ENCODE measurements at regions not wholly inside any gene's neighbourhood (a gene's known extent, or its start where the extent isn't known, plus 50 kb on each side); places are given as distances from the start of the nearest gene placed in this dataset.
"Not testable (repeated sequence)": the region's sequence is repeated elsewhere in the genome, so short reads cannot be mapped to it uniquely, and the experiment has no call there.

DNA sequence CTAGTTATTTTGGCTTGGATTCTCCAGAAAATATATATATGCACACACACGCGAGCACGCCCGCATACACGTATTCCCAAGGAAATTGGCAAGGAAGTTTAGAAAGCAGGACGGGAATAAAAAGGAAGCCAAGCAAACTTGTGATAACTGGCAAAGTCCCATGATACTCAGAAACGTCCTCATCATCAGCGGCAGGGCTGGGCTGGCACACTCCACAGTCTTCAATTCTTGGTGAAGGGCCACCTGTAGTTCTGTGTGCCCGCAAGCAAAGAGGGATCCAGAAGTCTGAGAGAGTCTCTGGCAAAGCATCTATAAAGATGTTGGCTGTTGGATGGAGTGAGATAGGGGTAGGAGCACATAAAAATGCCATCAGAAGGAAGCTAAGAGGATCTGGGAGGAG is 289.3 kb upstream of the CTNND2 start:
- no peak for DNase-seq

DNA sequence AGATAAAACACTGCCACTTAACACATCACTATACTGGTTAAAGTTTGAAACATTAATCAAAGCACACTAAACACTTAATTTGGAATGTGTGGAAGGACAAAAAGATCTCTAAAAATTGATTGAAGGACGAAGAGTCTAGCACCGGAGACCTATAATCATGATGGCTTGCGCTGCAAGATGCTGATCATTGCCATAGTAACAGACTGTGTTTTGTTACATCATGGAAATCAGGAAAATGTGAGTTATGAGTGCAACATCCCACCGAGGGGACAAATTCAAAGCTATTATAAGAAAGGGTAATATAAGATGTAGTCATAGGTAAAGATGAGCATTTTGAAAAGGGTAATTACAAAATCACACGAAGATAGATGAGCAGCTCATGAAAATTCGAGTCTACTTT is 278.8 kb upstream of the CTNND2 start:
- DNase-seq: no peak

DNA sequence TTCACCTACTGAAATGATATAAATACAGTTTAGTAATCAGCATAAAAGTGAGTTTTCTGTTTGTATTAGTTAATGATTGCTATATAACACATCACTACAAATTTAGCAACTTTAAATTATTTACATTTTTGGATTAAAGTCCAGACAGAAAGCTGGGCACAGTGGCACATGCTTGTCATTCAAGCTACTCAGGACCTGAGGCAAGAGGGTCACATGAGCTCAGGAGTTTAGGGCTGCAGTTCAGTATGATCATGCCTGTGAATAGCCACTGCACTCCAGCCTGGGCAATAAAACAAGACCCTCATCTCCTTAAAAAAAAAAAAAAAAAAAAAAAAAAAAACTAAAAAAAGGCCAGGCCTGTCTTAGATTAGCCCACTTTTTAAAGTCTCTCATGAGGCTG is 273.6 kb upstream of the CTNND2 start:
- no peak for DNase-seq

DNA sequence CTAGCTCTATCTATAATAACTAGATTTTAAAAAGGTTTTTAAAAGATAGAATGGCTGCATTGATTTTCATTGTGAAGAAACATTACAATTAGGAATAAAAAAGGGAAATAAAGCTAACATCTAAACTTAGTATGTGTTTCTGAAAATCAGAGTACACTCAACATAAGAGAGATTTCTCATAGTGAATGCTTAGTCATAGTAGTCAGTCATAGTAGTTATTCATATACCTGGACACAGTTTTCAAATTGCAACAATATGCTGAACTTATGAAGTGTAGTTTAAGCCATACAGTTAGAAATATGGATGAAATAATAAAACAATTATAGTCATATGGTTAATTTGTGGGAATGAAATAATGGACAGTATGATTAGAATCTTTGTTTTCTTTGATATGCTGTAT is 273.0 kb upstream of the CTNND2 start:
- no peak for DNase-seq

DNA sequence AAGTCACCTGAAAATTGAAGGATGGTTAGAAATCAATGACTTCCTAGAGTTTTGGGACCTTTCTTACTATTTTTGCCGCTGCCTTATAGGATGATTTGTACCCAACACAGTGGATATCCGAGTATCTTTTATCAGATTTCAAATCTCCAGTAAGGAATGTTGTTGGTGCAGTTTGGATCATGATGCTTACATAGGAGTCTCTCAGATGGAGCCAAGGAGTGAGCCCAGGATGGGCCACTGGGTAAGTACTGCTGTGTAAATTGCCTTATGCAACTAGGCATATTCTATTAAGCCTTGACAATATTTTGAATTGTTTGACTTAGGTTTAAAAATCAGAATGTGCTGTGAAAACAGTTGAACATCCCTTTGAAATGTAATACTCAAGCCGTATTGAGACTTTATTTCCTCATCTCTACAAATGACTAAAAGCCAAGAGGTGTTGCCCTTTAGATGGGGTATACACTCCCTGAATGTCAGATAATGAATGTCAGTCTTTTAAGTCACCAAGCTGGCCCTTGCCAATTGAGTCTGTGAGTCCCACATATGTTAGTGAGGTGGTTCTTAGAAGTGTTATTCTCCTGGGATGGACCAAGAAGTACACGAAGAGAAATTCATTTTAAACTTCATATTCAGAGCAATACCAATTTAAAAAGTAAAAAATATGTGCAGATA is 271.8 kb upstream of the CTNND2 start:
- DNase-seq: no peak

DNA sequence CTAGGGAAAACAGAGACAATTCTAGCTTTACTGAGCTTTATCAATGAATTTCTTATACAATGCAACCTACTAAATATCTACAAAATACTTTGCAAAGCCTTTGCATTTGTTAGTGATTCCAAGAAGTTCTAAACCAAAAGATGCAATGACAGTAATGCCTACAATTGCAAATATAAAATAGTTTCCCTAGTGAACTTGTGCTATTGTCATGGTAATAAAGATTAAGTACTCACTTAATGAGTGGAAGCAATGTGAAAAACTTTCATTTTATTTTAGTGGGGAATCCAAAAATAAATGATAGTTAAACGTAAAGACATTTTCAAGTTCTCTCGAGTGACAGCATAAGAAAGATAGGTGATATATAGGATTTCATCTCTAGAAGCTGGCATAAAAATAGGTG is 270.5 kb upstream of the CTNND2 start:
- no peak for DNase-seq

DNA sequence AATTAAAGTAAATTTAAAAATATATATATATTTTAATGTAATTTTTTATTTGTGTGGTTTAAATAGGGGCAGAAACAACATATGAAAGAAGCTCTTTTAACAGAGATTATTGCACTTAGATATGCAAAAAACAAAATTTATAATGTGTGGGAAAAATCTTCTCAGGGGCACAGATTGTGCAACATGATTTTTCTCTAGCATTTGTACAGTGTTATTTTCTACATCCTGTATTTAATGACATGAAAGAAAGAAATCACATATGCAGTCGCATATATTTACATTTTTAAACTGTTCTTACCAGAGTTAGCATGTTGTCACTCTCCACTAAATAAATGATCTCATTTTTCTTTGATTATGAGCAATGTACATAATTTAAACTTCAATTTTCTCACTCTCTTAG is 265.3 kb upstream of the CTNND2 start:
- no peak for DNase-seq

DNA sequence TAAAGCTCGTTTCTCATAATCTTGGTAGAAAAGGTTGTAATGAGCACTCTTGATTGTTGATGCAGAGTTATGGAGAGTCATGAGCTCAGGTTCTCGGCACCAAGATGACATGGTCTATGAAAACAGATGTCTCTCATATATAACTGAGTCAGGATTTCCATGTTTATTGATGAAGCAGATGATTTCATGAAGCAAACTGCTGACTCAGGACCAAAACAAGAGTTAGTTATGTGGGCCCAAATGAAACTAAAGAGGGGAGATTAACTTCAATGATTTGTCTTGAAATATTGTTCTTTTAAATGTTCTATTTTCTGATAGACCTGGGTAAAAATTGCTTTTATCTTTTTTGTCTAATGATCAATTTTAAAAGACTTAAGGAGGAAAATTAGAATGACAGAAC is 258.6 kb upstream of the CTNND2 start:
- no peak for DNase-seq

DNA sequence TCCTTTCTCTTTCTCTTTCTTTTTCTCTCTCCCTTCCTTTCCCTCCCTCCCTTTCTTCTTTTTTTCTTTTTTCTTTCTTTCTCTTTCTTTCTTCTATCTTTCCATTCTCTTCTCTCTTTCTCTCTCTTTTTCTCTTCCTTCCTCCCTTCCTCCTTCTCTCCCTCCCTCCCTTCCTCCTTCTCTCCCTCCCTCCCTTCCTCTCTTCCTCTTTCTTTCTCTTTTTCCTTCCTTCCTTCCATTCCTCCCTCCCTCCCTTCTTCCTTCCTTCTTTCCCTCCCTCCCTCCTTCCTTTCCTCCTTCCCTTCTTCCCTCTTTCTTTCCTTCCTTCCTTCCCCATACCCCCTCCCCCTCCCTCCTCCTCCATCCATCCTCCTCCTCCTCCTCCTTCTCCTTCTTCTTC is 243.3 kb upstream of the CTNND2 start:
- DNase-seq: no peak

DNA sequence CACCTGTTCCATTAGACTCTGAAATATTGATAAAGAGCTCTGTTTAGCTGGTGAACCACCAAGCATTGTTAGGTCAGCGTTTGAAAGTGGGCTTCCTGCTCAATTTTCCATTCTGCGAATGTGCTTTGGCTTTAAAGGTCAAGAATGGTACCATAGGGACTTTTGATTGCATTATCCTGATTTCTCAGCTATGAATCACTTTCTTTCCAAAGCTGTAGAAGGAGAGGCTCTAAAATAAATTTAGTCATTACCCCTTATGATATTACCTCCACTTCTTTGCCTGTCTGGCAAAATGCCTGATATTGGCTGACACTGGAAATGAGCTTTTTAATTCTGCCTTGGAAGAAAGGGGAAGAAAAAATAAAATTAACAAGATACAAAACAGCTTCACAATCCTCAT is 237.2 kb upstream of the CTNND2 start:
- DNase-seq: no peak

DNA sequence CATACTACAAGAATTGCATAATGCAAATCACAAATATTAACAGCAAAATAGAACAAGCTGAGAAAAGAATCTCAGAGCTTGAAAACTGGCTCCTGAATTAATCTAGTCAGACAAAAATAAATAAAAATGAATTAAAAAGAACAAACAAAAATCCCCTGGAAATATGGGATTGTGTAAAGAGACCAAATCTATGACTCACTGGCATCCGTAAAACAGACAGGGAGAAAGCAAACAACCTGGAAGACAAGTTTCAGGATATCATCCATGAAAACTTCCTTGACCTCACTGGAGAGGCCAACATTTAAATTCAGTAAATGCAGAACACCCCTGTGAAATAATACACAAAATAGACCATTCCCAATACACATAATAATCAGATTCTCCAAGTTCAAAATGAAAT is 229.3 kb upstream of the CTNND2 start:
- no peak for DNase-seq

DNA sequence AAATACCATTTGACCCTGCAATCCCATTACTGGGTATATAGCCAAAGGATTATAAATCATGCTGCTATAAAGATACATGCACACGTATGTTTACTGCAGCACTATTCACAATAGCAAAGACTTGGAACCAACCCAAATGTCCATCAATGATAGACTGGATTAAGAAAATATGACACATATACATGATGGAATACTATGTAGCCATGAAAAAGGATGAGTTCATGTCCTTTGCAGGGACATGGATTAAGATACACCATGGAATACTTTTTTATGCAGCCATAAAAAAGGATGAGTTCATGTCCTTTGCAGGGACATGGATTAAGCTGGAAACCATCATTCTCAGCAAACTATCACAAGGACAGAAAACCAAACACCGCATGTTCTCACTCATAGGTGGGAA is 226.8 kb upstream of the CTNND2 start:
- DNase-seq: not testable (repeated sequence)

DNA sequence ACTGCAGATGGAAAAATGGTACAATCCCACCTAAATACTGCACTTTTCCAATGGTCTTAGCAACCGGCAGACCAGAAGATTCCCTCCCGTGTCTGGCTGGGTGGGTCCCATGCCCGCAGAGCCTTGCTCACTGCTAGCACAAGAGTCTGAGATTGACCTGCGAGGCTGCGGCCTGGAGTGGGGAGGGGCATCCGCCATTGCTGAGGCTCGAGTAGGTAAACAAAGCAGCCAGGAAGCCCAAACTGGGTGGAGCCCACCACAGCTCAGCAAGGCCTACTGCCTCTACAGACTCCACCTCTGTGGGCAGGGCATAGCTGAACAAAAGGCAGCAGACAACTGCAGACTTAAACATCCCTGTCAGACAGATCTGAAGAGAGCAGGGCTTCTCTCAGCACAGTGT is 221.6 kb upstream of the CTNND2 start:
- no peak for DNase-seq

DNA sequence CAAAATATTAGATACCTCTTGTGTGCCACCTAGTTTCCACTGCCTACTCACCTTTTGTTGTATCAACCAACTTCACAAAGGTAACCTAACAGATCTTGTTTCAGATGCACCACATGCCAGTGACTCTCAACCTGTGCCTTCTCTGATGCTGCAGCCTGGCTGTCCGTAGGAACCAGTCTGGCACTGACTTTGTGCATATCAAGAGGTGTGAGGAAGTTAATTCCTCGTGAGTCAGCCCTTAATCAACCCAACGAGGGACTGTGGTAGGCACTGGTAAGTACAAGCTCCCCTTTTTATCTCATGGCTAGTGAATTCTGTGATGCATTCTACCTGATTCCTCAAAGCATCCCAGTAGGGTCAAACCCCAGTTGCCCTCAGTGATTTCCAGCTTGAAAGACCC is 215.4 kb upstream of the CTNND2 start:
- no peak for DNase-seq

DNA sequence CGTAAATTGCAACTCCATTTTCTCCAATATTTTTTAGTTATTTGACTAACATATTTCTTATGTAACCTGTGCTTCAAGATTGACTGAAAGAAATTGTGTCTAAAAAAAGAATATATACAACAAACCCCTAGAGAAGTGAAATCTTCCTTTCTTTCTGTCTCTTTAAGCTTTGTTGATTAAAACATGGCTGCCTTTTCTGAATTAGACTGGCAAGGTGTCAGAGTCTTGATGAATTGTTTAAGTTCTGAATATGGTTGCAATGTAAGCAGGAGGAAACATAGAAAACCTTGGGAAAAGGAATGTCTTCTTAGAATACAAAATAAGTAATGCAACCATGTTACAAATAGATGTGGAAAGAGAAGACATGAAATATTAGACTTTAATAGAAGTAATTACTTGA is 209.8 kb upstream of the CTNND2 start:
- no peak for DNase-seq

DNA sequence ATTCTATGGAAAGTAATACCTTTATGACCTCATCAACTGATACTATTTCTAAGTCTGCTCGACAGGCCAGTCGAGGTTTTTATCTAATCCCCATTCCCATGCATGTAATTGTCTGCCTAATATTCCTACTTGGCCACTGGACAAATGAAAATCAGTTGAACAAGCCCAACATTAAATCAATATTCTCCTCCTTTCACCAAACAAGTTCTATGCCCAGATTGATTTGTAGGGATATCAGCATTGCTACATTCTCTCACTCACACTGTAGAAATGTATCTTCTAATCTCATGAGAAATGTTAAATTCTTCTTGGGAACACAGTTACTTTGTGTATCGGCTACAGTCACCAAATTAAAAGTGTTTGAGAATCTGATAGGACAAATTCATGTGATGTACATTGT is 208.8 kb upstream of the CTNND2 start:
- no peak for DNase-seq

DNA sequence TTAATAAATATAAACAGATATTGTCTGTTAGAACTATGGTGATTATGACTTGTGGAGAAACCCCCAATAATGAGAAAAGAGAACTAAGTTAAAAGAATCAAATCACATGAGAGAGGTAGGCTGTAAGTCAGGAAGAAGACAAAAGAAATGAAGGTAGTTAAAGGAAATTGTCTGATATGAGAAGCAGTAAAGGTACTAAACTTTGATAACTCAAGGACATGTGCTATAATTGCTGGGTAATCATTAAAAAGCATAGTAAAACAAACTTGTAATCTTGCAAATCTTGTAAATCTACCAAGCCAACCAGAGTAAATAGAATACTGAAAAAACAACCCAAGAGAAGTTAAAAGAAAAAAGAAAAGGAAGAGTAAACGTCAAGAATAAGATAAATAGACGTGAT is 207.0 kb upstream of the CTNND2 start:
- no peak for DNase-seq

DNA sequence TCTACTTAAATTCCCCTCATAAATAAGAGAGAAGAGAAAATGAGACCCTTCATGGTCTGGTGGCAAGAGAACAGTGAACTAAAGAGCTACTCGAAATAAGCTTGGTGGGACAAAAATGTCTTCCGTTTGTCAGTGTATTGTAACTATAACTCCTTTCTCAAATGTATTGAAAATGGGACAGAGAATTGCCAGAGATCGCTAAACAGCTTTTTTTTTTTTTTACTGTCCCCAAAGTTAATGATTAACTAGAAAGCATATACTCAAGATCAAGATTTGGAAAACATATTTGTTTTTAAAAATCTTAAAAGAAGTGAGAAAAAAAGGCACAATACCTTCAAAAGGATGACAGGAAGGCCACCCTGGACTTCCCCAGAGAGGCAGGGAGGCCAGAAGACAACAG is 206.4 kb upstream of the CTNND2 start:
- no peak for DNase-seq

DNA sequence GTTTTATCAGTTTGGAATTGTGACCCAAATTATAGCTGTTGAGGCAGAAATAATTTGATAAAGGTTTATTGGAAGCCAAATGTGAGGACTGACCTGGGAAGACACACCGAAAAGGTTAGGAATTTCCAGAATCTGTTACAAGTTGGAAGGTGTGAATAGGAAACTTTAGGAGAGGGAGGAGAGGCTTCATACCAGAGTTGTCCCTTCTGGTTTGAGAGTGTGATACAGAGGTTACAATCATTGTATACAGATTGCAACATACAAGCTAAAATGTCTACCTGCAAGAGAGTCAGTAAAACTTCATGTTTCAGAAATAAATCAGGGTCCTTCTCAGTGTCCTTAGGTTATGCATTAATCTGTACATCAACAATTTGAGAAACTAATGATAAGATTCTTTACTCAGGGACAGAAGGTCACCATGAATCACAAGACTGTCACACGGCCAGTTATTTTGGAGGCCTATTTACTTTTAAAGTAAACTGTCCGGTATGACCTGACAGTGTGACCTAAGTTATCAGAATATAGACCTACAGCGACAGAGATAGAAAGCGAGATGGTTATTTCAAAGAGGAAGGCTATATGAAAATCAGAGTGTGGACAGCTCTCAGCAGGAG is 204.9 kb upstream of the CTNND2 start:
- no peak for DNase-seq

DNA sequence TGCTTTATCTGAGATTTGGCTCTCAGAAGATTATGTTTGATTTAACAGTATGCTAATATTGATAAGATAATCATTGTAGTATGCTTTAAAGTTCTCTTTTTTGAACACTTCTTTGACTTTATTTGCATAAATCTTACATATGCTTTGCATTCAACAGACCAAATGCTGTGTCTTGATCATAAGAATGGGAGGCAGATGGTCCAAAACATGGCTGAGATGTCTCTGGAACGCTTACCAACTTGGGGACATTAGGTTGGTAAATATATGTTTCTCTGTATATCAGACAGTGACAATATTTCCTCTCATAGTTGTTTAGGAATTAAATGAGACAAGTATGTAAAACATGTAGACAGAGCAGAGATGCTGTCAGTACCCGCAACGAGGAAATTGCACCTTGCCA is 197.9 kb upstream of the CTNND2 start:
- no peak for DNase-seq

DNA sequence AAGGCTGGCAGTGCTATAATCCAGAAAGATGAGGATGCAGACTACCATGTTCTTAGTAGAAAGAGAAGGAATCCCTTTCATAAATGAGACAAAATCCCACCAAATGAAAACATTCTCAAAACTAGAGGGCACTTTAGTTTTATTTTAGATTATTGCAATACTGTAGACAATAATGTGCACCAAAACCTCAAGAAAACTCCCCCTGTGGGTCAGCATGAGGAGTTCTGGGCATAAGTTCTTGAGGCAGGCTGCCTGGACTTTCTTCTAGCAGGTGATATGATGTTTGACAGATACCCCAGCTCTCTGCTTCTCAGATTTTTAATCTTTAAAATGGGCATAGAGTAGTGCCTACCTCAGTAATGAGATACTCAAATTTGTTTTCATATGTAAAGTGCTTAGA is 196.3 kb upstream of the CTNND2 start:
- no peak for DNase-seq

DNA sequence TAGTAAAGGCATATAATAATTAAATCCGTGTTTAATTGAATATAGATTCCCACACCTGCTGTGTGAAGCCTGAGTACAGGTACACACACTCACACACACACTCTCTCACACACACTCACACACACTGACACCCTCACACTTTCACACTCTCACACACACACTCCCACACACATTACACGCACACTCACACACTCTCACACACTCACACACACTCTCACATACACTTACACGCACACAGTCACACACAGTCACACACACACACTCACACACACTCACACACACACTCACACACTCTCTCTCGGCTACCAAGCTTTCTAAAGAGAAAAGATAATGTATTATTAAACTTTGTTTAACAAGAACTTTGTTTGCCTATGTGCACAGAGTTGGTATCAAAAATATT is 195.1 kb upstream of the CTNND2 start:
- DNase-seq: no peak

DNA sequence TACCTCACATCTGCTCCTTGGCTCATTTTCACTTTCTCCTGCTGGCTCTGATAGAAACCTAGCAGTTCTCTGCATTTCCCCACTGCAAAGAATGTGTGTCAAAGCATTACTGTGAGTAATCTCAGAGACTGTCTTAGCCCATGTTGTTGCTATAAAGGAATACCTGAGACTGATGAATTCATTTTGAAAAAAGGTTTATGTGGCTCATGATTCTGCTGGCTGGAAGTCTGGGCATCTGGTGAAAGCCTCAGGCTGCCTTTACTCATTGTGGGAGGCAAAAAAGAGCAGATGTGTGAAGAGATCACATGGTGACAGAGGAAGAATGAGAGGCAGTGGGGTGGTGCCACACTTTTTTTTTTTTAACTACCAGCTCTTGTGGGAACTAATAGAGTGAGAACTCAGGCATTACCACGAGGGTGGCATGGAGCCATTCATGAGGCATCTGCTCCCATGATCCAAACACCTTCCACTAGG is 191.6 kb upstream of the CTNND2 start:
- no peak for DNase-seq

DNA sequence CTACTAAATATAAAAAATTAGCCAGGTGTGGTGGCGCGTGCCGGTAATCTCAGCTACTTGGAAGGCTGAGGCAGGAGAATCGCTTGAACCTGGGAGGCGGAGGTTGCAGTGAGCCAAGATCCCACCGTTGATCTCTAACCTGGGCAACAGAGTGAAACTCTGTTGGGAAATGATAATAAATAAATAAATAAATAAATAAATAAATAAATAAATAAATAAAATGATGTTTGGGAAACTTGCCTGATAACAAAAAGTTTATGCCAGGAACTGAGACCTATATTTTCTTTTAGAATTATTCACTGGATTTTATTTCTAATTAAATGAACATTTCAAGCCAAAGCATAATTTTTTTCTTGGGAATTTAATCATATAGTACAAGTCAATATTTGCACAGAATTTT is 189.3 kb upstream of the CTNND2 start:
- DNase-seq: no peak

DNA sequence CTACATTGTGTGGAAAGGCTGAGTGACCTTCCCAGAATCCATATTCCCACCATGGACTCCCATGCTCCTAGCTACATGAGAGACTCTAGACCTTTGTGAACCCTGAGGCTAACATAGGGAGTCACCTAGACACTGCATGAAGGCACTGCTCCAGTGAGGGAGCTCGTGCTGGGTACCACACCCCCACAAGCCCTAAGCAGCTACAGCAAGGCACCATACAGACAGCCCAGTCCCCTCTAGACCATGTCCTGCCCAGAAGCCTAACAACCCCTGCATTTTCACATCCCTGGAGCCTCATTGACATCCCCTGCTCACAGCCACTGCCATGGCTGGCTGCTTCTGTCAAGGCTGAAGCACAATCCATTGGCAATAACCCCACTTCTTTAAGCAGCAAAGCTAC is 176.5 kb upstream of the CTNND2 start:
- DNase-seq: no peak

Data from bone marrow (tissue), 2 donors.